ENCODE measurements at regions not wholly inside any gene's neighbourhood (a gene's known extent, or its start where the extent isn't known, plus 50 kb on each side); places are given as distances from the start of the nearest gene placed in this dataset.

DNA sequence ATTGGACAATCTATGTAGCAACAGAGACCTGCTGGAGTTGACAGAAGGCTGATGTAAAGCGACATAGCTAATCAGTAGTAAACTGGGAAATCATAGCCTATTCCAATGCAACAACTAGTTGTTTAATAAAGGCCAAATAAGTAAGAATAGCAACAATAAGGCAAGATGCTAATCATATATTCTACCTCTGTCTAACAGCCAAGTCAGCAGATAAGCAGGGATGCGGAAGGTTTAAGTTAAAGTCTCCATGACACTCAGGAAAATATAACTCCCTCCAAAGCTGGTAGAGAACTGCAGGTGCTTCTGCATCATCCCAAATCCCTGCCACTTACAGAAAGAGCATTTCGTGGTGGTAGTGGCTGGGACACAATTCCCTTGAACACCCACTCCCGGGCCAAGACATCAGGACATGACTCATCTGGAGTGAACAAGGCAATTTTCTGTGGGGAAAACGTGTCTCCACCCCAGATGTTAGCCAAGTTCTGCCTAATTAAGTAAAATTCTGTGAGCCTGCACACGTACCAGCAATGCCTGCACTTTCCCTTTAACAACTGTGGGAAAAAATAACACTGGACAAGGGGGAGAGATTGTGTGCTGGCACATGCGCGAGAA, 413.6 kb upstream of the ID2 start:
- no peak overlapping the region for H2BK12ac ChIP-seq (ENCODE audit: low read length)

DNA sequence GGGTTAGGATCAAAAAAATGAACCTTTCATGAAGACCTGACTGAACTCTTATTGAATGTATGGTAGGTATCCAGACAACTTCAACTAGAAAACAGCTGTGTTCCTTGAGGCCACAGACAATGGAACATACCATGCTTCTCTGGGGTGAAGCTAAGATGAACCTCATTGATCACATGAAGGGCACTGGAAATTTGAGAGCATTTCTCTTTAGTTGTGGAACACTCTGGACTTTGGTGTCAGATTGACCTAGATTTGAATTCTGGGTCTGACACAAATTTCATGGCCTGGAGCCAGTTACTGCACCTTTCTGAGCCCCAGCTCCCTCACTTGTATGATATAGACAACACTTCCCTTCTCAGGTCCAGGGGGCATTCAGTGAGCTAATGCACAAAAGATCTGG, 411.2 kb upstream of the ID2 start:
- no peaks in the 10 kb centered on the region for H3K27me3 ChIP-seq (ENCODE audit: control insufficient read depth in 3 of 3, insufficient read depth in 3 of 3, low read depth in 1 of 3, low read length in 3 of 3)
- peaks cover 0 to 9% of the 10 kb centered on the region in 2 donors for H3K9me3 ChIP-seq (replicated peaks in 1 of 2; ENCODE audit: control insufficient read depth in 2 of 2, insufficient read depth in 1 of 2, low read depth in 1 of 2, low read length in 2 of 2)
- no peak overlapping the region for H2BK12ac ChIP-seq (ENCODE audit: low read length)
- H3K23ac ChIP-seq (ENCODE audit: low read depth, low read length, poor library complexity): no peak overlapping the region
- H3K36me3 ChIP-seq (replicated peaks in 1 of 2; ENCODE audit: control insufficient read depth in 2 of 2, insufficient read depth in 2 of 2, low read length in 2 of 2): no peaks in the 10 kb centered on the region
- no peak overlapping the region for H4K8ac ChIP-seq (ENCODE audit: low read depth, low read length)
- H3K4me3 ChIP-seq (ENCODE audit: low read length in 2 of 2): no peak overlapping the region
- H2BK120ac ChIP-seq (ENCODE audit: low read depth, low read length): no peak overlapping the region
- H4K91ac ChIP-seq (ENCODE audit: low read depth, low read length, poor library complexity): no peak overlapping the region
- H3K4me1 ChIP-seq (ENCODE audit: control insufficient read depth in 2 of 2, insufficient read depth in 1 of 2, low read depth in 1 of 2, low read length in 2 of 2): peaks cover 3 to 4% of the 10 kb centered on the region in 2 donors
- no peak overlapping the region for H3K4me2 ChIP-seq (ENCODE audit: insufficient read depth, low read length, poor library complexity, severe bottlenecking)
- no peak overlapping the region for H2BK5ac ChIP-seq (ENCODE audit: low read length)
- H3K4ac ChIP-seq (ENCODE audit: low read length): no peak overlapping the region
- H2BK15ac ChIP-seq (ENCODE audit: low read length): no peak overlapping the region
- H3K27ac ChIP-seq (replicated peaks; ENCODE audit: low read length): no peak overlapping the region
- no peak overlapping the region for H3K18ac ChIP-seq (ENCODE audit: low read length)
- no peak for DNase-seq (ENCODE audit: low spot score)
- no peak overlapping the region for H2AFZ ChIP-seq (ENCODE audit: low read length)
- no peaks in the 10 kb centered on the region for H3K79me1 ChIP-seq (ENCODE audit: low read depth, low read length)
- no peak overlapping the region for H3K14ac ChIP-seq (ENCODE audit: low read length)
- no peak overlapping the region for H2AK5ac ChIP-seq (ENCODE audit: low read depth, low read length)
- no peak overlapping the region for H3K9ac ChIP-seq (ENCODE audit: low read depth, low read length, poor library complexity)

More for the DNA sequence above, 413.6 kb upstream of the ID2 start:
- no peaks in the 10 kb centered on the region for H3K36me3 ChIP-seq (replicated peaks in 1 of 2; ENCODE audit: control insufficient read depth in 2 of 2, insufficient read depth in 2 of 2, low read length in 2 of 2)
- no peak overlapping the region for H2BK5ac ChIP-seq (ENCODE audit: low read length)
- H2BK15ac ChIP-seq (ENCODE audit: low read length): no peak overlapping the region
- H3K79me1 ChIP-seq (ENCODE audit: low read depth, low read length): no peaks in the 10 kb centered on the region
- no peak overlapping the region for H4K8ac ChIP-seq (ENCODE audit: low read depth, low read length)
- no peak overlapping the region for H3K23ac ChIP-seq (ENCODE audit: low read depth, low read length, poor library complexity)
- no peak overlapping the region for H3K27ac ChIP-seq (replicated peaks; ENCODE audit: low read length)
- H2AFZ ChIP-seq (ENCODE audit: low read length): no peak overlapping the region
- no peak overlapping the region for H2AK5ac ChIP-seq (ENCODE audit: low read depth, low read length)
- H3K4me1 ChIP-seq (ENCODE audit: control insufficient read depth in 2 of 2, insufficient read depth in 1 of 2, low read depth in 1 of 2, low read length in 2 of 2): peaks cover 13% of the 10 kb centered on the region in 2 donors
- no peak overlapping the region for H3K4me2 ChIP-seq (ENCODE audit: insufficient read depth, low read length, poor library complexity, severe bottlenecking)
- H3K9me3 ChIP-seq (replicated peaks in 1 of 2; ENCODE audit: control insufficient read depth in 2 of 2, insufficient read depth in 1 of 2, low read depth in 1 of 2, low read length in 2 of 2): no peaks in the 10 kb centered on the region
- no peak overlapping the region for H2BK120ac ChIP-seq (ENCODE audit: low read depth, low read length)
- H3K9ac ChIP-seq (ENCODE audit: low read depth, low read length, poor library complexity): no peak overlapping the region
- no peak overlapping the region for H3K4ac ChIP-seq (ENCODE audit: low read length)
- H3K18ac ChIP-seq (ENCODE audit: low read length): no peak overlapping the region
- no peak for DNase-seq (ENCODE audit: low spot score)
- no peak overlapping the region for H4K91ac ChIP-seq (ENCODE audit: low read depth, low read length, poor library complexity)
- WGBS, 2 donors (ENCODE audit: extremely low coverage in 2 of 2, insufficient read length in 2 of 2, insufficient replicate concordance in 1 of 2): no CpG with 5 or more reads among the region's 8 CpGs
- no peak overlapping the region for H3K4me3 ChIP-seq (ENCODE audit: low read length in 2 of 2)
- H3K27me3 ChIP-seq (ENCODE audit: control insufficient read depth in 3 of 3, insufficient read depth in 3 of 3, low read depth in 1 of 3, low read length in 3 of 3): no peaks in the 10 kb centered on the region
- H3K14ac ChIP-seq (ENCODE audit: low read length): no peak overlapping the region

DNA sequence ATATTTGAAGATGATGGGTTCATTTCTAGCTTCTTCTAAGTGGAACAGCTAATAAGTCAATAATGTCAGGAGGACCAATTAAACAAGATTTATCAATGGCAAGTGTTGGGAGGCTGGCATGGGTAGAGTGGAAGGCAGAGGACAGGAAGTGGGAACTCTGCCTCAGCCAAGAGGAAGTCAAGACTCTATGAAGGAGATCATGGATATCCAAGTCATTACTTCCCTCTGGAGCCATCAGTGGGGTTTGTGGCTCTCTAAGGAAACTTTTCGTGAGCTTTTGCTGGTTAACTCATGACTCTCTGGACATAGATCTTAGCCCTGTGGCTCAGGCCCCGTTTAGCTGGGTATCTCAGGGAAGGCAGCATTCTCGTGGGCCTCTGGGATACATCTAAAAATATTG, 410.4 kb upstream of the ID2 start:
- H2BK120ac ChIP-seq (ENCODE audit: low read depth, low read length): no peak overlapping the region
- no peak overlapping the region for H3K4me3 ChIP-seq (ENCODE audit: low read length in 2 of 2)
- H3K4me2 ChIP-seq (ENCODE audit: insufficient read depth, low read length, poor library complexity, severe bottlenecking): no peak overlapping the region
- no peak overlapping the region for H2BK5ac ChIP-seq (ENCODE audit: low read length)
- no peak overlapping the region for H2BK12ac ChIP-seq (ENCODE audit: low read length)
- no peak overlapping the region for H3K4ac ChIP-seq (ENCODE audit: low read length)
- H3K27me3 ChIP-seq (ENCODE audit: control insufficient read depth in 3 of 3, insufficient read depth in 3 of 3, low read depth in 1 of 3, low read length in 3 of 3): no peaks in the 10 kb centered on the region
- no peak overlapping the region for H3K27ac ChIP-seq (replicated peaks; ENCODE audit: low read length)
- H2AFZ ChIP-seq (ENCODE audit: low read length): no peak overlapping the region
- no peaks in the 10 kb centered on the region for H3K79me1 ChIP-seq (ENCODE audit: low read depth, low read length)
- H2BK15ac ChIP-seq (ENCODE audit: low read length): no peak overlapping the region
- no peak overlapping the region for H4K91ac ChIP-seq (ENCODE audit: low read depth, low read length, poor library complexity)
- H3K4me1 ChIP-seq (ENCODE audit: control insufficient read depth in 2 of 2, insufficient read depth in 1 of 2, low read depth in 1 of 2, low read length in 2 of 2): peaks cover 2 to 4% of the 10 kb centered on the region in 2 donors
- no peaks in the 10 kb centered on the region for H3K36me3 ChIP-seq (replicated peaks in 1 of 2; ENCODE audit: control insufficient read depth in 2 of 2, insufficient read depth in 2 of 2, low read length in 2 of 2)
- peaks cover 0 to 9% of the 10 kb centered on the region in 2 donors for H3K9me3 ChIP-seq (replicated peaks in 1 of 2; ENCODE audit: control insufficient read depth in 2 of 2, insufficient read depth in 1 of 2, low read depth in 1 of 2, low read length in 2 of 2)
- H2AK5ac ChIP-seq (ENCODE audit: low read depth, low read length): no peak overlapping the region
- H3K9ac ChIP-seq (ENCODE audit: low read depth, low read length, poor library complexity): no peak overlapping the region
- H3K23ac ChIP-seq (ENCODE audit: low read depth, low read length, poor library complexity): no peak overlapping the region
- no peak overlapping the region for H3K18ac ChIP-seq (ENCODE audit: low read length)
- DNase-seq (ENCODE audit: low spot score): no peak
- no peak overlapping the region for H3K14ac ChIP-seq (ENCODE audit: low read length)
- no CpG with 5 or more reads among the region's 3 CpGs for WGBS, 2 donors (ENCODE audit: extremely low coverage in 2 of 2, insufficient read length in 2 of 2, insufficient replicate concordance in 1 of 2)
- H4K8ac ChIP-seq (ENCODE audit: low read depth, low read length): no peak overlapping the region

DNA sequence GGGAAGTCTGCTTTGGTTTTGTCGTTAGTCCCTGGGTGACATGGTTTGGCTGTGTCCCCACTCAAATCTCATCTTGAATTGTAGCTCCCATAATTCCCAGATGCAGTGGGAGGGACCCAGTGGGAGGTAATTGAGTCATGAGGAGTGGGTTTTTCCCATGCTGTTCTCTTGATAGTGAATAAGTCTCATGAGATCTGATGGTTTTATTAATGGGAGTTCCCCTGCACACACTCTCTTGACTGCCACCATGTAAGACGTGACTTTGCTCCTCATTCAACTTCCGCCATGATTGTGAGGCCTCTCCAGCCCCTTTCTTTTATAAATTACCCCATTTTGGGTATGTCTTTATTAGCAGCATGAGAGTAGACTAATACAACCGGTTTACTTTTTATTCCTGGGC, 405.8 kb upstream of the ID2 start:
- no peak overlapping the region for H2AFZ ChIP-seq (ENCODE audit: low read length)
- H3K4me3 ChIP-seq (ENCODE audit: low read length in 2 of 2): no peak overlapping the region
- no peak overlapping the region for H3K9ac ChIP-seq (ENCODE audit: low read depth, low read length, poor library complexity)
- no peak overlapping the region for H2BK12ac ChIP-seq (ENCODE audit: low read length)
- no peaks in the 10 kb centered on the region for H3K79me1 ChIP-seq (ENCODE audit: low read depth, low read length)
- no peak overlapping the region for H2BK15ac ChIP-seq (ENCODE audit: low read length)
- DNase-seq (ENCODE audit: low spot score): no peak
- no peak overlapping the region for H2BK120ac ChIP-seq (ENCODE audit: low read depth, low read length)
- no CpG with 5 or more reads among the region's 4 CpGs for WGBS, 2 donors (ENCODE audit: extremely low coverage in 2 of 2, insufficient read length in 2 of 2, insufficient replicate concordance in 1 of 2)
- no peak overlapping the region for H3K27ac ChIP-seq (replicated peaks; ENCODE audit: low read length)
- no peak overlapping the region for H4K8ac ChIP-seq (ENCODE audit: low read depth, low read length)
- H2AK5ac ChIP-seq (ENCODE audit: low read depth, low read length): no peak overlapping the region
- no peak overlapping the region for H3K4ac ChIP-seq (ENCODE audit: low read length)
- H2BK5ac ChIP-seq (ENCODE audit: low read length): no peak overlapping the region
- H3K4me1 ChIP-seq (ENCODE audit: control insufficient read depth in 2 of 2, insufficient read depth in 1 of 2, low read depth in 1 of 2, low read length in 2 of 2): peaks cover 2% of the 10 kb centered on the region in 2 donors
- no peaks in the 10 kb centered on the region for H3K36me3 ChIP-seq (replicated peaks in 1 of 2; ENCODE audit: control insufficient read depth in 2 of 2, insufficient read depth in 2 of 2, low read length in 2 of 2)
- no peak overlapping the region for H4K91ac ChIP-seq (ENCODE audit: low read depth, low read length, poor library complexity)
- H3K18ac ChIP-seq (ENCODE audit: low read length): no peak overlapping the region
- no peak overlapping the region for H3K14ac ChIP-seq (ENCODE audit: low read length)
- H3K9me3 ChIP-seq (replicated peaks in 1 of 2; ENCODE audit: control insufficient read depth in 2 of 2, insufficient read depth in 1 of 2, low read depth in 1 of 2, low read length in 2 of 2): peaks cover 0 to 9% of the 10 kb centered on the region in 2 donors
- no peaks in the 10 kb centered on the region for H3K27me3 ChIP-seq (ENCODE audit: control insufficient read depth in 3 of 3, insufficient read depth in 3 of 3, low read depth in 1 of 3, low read length in 3 of 3)
- no peak overlapping the region for H3K4me2 ChIP-seq (ENCODE audit: insufficient read depth, low read length, poor library complexity, severe bottlenecking)
- H3K23ac ChIP-seq (ENCODE audit: low read depth, low read length, poor library complexity): no peak overlapping the region

Measured in neuronal stem cell (in vitro differentiated cells).